ENCODE measurements at regions not wholly inside any gene's neighbourhood (a gene's known extent, or its start where the extent isn't known, plus 50 kb on each side); places are given as distances from the start of the nearest gene placed in this dataset.

GRCh38 chr7:37538945-37539344 lies 90.3 kb upstream of the ELMO1 start:
- peaks cover 3% of the 10 kb centered on the region for H3K27me3 Mint-ChIP-seq (ENCODE audit: low read depth, poor library complexity)
- peaks cover 9% of the 10 kb centered on the region for H3K9me3 Mint-ChIP-seq
- H3K4me1 Mint-ChIP-seq: peaks cover 18% of the 10 kb centered on the region
- TF ChIP-seq CTCF (IDR thresholded peaks at IDR 0.05): no peak
- no peak overlapping the region for H3K4me3 Mint-ChIP-seq
- DNase-seq: no peak
- no peak overlapping the region for H3K27ac Mint-ChIP-seq
- H3K36me3 Mint-ChIP-seq (ENCODE audit: low read depth): peaks cover 3% of the 10 kb centered on the region

- Mint-ChIP-seq H3K36me3 (ENCODE audit: low read depth) (peaks cover 3% of the 10 kb centered on the region), H3K27me3 (ENCODE audit: low read depth, poor library complexity) (peaks cover 11% of the 10 kb centered on the region), H3K4me3 (no peak overlapping the region), H3K27ac (no peak overlapping the region), H3K4me1 (peaks cover 23% of the 10 kb centered on the region), H3K9me3 (peaks cover 8% of the 10 kb centered on the region)
- no peak for TF ChIP-seq CTCF (IDR thresholded peaks at IDR 0.05)
- DNase-seq: no peak
Measured at GRCh38 chr7:37540917-37541316, 92.3 kb upstream of the ELMO1 start.

- peaks cover 8% of the 10 kb centered on the region for H3K9me3 Mint-ChIP-seq
- peaks cover 3% of the 10 kb centered on the region for H3K36me3 Mint-ChIP-seq (ENCODE audit: low read depth)
- DNase-seq: no peak
- H3K4me1 Mint-ChIP-seq: peaks cover 25% of the 10 kb centered on the region
- H3K27ac Mint-ChIP-seq: no peak overlapping the region
- no peak for TF ChIP-seq CTCF (IDR thresholded peaks at IDR 0.05)
- H3K4me3 Mint-ChIP-seq: no peak overlapping the region
- peaks cover 11% of the 10 kb centered on the region for H3K27me3 Mint-ChIP-seq (ENCODE audit: low read depth, poor library complexity)
Measured at GRCh38 chr7:37541810-37542443, 93.3 kb upstream of the ELMO1 start.

- peaks cover 8% of the 10 kb centered on the region for H3K9me3 Mint-ChIP-seq
- TF ChIP-seq CTCF (IDR thresholded peaks at IDR 0.05): no peak
- peaks cover 62% of the 10 kb centered on the region for H3K4me1 Mint-ChIP-seq
- H3K27ac Mint-ChIP-seq: peak overlapping the region; percentile 83
- DNase-seq: no peak
- peaks cover 8% of the 10 kb centered on the region for H3K27me3 Mint-ChIP-seq (ENCODE audit: low read depth, poor library complexity)
- peak overlapping the region; percentile 27 for H3K4me3 Mint-ChIP-seq
- H3K36me3 Mint-ChIP-seq (ENCODE audit: low read depth): peaks cover 3% of the 10 kb centered on the region
Measured at GRCh38 chr7:37545619-37546534, 97.2 kb upstream of the ELMO1 start.

- peaks cover 3% of the 10 kb centered on the region for H3K36me3 Mint-ChIP-seq (ENCODE audit: low read depth)
- no peak for DNase-seq
- H3K4me3 Mint-ChIP-seq: no peak overlapping the region
- no peak overlapping the region for H3K27ac Mint-ChIP-seq
- H3K27me3 Mint-ChIP-seq (ENCODE audit: low read depth, poor library complexity): peaks cover 8% of the 10 kb centered on the region
- peaks cover 8% of the 10 kb centered on the region for H3K9me3 Mint-ChIP-seq
- peaks cover 62% of the 10 kb centered on the region for H3K4me1 Mint-ChIP-seq
- no peak for TF ChIP-seq CTCF (IDR thresholded peaks at IDR 0.05)
Measured at GRCh38 chr7:37546677-37547076, 98.0 kb upstream of the ELMO1 start.
